Tibial nerve (tissue), 4 donors: ENCODE measurements at regions not wholly inside any gene's neighbourhood (a gene's known extent, or its start where the extent isn't known, plus 50 kb on each side); places are given as distances from the start of the nearest gene placed in this dataset.
A peak's percentile ranks its signal among the peaks of the same experiment; 100 is the strongest.

Experiments used
- DNase-seq, 2 donors: peaks; one replicate each; pipeline ENCODE4 v3.0.0-alpha.2; 2019; ENCODE audit warnings: low spot score in 2 of 2
- H3K27ac ChIP-seq, 4 donors: fragments of 200-600 bp; sonication (generic) in 3 of 4; one replicate each; pipeline ENCODE4 v1.5.1; 2017 to 2019; ENCODE audit warnings: mild to moderate bottlenecking in 1 of 4
- H3K27me3 ChIP-seq, 2 donors: fragments of 200-600 bp; sonication (generic) in 1 of 2; one replicate each; pipeline versions ENCODE4 v1.5.1 to v1.6.0; 2017 to 2019
- H3K36me3 ChIP-seq, 3 donors: fragments of 200-600 bp; sonication (generic); one replicate each; pipeline ENCODE4 v1.5.1; 2018 to 2019
- H3K4me1 ChIP-seq, 4 donors: fragments of 200-600 bp; sonication (generic) in 3 of 4; one replicate each; pipeline ENCODE4 v1.5.1; 2017 to 2019
- H3K4me3 ChIP-seq, 4 donors: fragments of 200-600 bp; sonication (generic) in 3 of 4; one replicate each; pipeline ENCODE4 v1.5.1; 2017 to 2019; ENCODE audit warnings: mild to moderate bottlenecking in 1 of 4, moderate library complexity in 1 of 4
- H3K9me3 ChIP-seq, 4 donors: fragments of 200-600 bp; sonication (generic) in 3 of 4; one replicate each; pipeline ENCODE4 v1.5.1; 2017 to 2019
- CTCF ChIP-seq, 5 experiments: fragments of 200-600 bp in 3 of 5; fragments of 450-650 bp in 2 of 5; sonication (generic) in 3 of 5; IDR thresholded peaks; one replicate each; pipeline ENCODE4 v1.5.1; 2016 to 2019; ENCODE audit warnings: antibody characterized with exemption in 5 of 5, mild to moderate bottlenecking in 3 of 5, moderate library complexity in 2 of 5
- EP300 ChIP-seq, 2 donors: sonication (generic); formaldehyde crosslinking; IDR thresholded peaks; one replicate each; pipeline ENCODE4 v1.6.1; 2017; ENCODE audit warnings: antibody characterized with exemption in 2 of 2, mild to moderate bottlenecking in 1 of 2
- POLR2A ChIP-seq, 2 donors: fragments of 450-650 bp; IDR thresholded peaks; one replicate each; pipeline ENCODE4 v1.6.1; 2017; ENCODE audit warnings: antibody characterized with exemption in 2 of 2, mild to moderate bottlenecking in 2 of 2, moderate library complexity in 2 of 2
- WGBS, 2 donors: methylation state at CpG; one replicate each; pipeline ENCODE4 v1.1.5; 2018; 5-methylcytosine and 5-hydroxymethylcytosine counted together

GRCh38 chr16:66165879-66166278 lies 200.6 kb upstream of the CDH5 start:
- no peaks in the 10 kb centered on the region for H3K36me3 ChIP-seq
- peaks cover 0 to 8% (median 0%) of the 10 kb centered on the region in 4 donors for H3K9me3 ChIP-seq
- TF ChIP-seq POLR2A (IDR thresholded peaks at IDR 0.05) (no peak), CTCF (IDR thresholded peaks at IDR 0.05) (no peak), EP300 (IDR thresholded peaks at IDR 0.05) (no peak)
- no peak overlapping the region for H3K27ac ChIP-seq
- 48 to 100% methylated on average over 2 of the region's 2 CpGs for WGBS, 2 donors
- H3K27me3 ChIP-seq: no peaks in the 10 kb centered on the region
- no peak for DNase-seq
- H3K4me3 ChIP-seq: no peak overlapping the region
- H3K4me1 ChIP-seq: peaks cover 0 to 8% (median 0%) of the 10 kb centered on the region in 4 donors

GRCh38 chr16:66164581-66165247 lies 201.8 kb upstream of the CDH5 start:
- Histone ChIP-seq H3K27ac (peak overlapping the region in 1 of 4 donors; percentile 55), H3K9me3 (peaks cover 0 to 8% (median 0%) of the 10 kb centered on the region in 4 donors), H3K4me3 (no peak overlapping the region), H3K27me3 (no peaks in the 10 kb centered on the region), H3K36me3 (no peaks in the 10 kb centered on the region), H3K4me1 (peaks cover 0 to 8% (median 0%) of the 10 kb centered on the region in 4 donors)
- TF ChIP-seq CTCF (IDR thresholded peaks at IDR 0.05) (no peak), POLR2A (IDR thresholded peaks at IDR 0.05) (no peak), EP300 (IDR thresholded peaks at IDR 0.05) (no peak)
- DNase-seq: no peak
- 62 to 64% methylated on average over 7 of the region's 7 CpGs for whole genome bisulfite sequencing, 2 donors

- no peaks in the 10 kb centered on the region for H3K27me3 ChIP-seq
- no peak for TF ChIP-seq CTCF (IDR thresholded peaks at IDR 0.05)
- TF ChIP-seq EP300 (IDR thresholded peaks at IDR 0.05): no peak
- no peak for TF ChIP-seq POLR2A (IDR thresholded peaks at IDR 0.05)
- no peak overlapping the region for H3K27ac ChIP-seq
- H3K36me3 ChIP-seq: no peaks in the 10 kb centered on the region
- no peak overlapping the region for H3K4me3 ChIP-seq
- H3K9me3 ChIP-seq: peaks cover 0 to 8% (median 0%) of the 10 kb centered on the region in 4 donors
- DNase-seq: no peak
- H3K4me1 ChIP-seq: peaks cover 0 to 8% (median 0%) of the 10 kb centered on the region in 4 donors
- WGBS, 2 donors: 68 to 73% methylated on average over 5 of the region's 5 CpGs
These were observed 203.7 kb upstream of the CDH5 start for GRCh38 chr16:66162821-66163220.

GRCh38 chr16:66161942-66162341 lies 204.5 kb upstream of the CDH5 start:
- Histone ChIP-seq H3K4me3 (no peak overlapping the region), H3K27ac (no peak overlapping the region), H3K27me3 (no peaks in the 10 kb centered on the region), H3K4me1 (peaks cover 0 to 8% (median 0%) of the 10 kb centered on the region in 4 donors), H3K36me3 (no peaks in the 10 kb centered on the region), H3K9me3 (peaks cover 0 to 4% (median 0%) of the 10 kb centered on the region in 4 donors)
- 91 to 98% methylated on average over 8 of the region's 8 CpGs for WGBS, 2 donors
- DNase-seq: no peak
- no peak for TF ChIP-seq EP300 (IDR thresholded peaks at IDR 0.05)
- no peak for TF ChIP-seq POLR2A (IDR thresholded peaks at IDR 0.05)
- no peak for TF ChIP-seq CTCF (IDR thresholded peaks at IDR 0.05)

- Histone ChIP-seq H3K27ac (no peak overlapping the region), H3K9me3 (no peaks in the 10 kb centered on the region), H3K4me3 (no peak overlapping the region), H3K4me1 (peaks cover 0 to 8% (median 0%) of the 10 kb centered on the region in 4 donors), H3K27me3 (no peaks in the 10 kb centered on the region), H3K36me3 (no peaks in the 10 kb centered on the region)
- TF ChIP-seq POLR2A (IDR thresholded peaks at IDR 0.05): no peak
- no peak for TF ChIP-seq CTCF (IDR thresholded peaks at IDR 0.05)
- TF ChIP-seq EP300 (IDR thresholded peaks at IDR 0.05): no peak
- DNase-seq: no peak
- 87 to 92% methylated on average over 3 of the region's 3 CpGs for WGBS, 2 donors
These were observed 205.2 kb upstream of the CDH5 start for GRCh38 chr16:66161269-66161668.
